Choroid plexus epithelial cell (primary cell): ENCODE measurements at regions not wholly inside any gene's neighbourhood (a gene's known extent, or its start where the extent isn't known, plus 50 kb on each side); places are given as distances from the start of the nearest gene placed in this dataset.

Source experiments
- DNase-seq: peaks from one replicate; pipeline ENCODE4 v3.0.0-alpha.2; 2010; ENCODE audit warnings: low read depth
- H3K4me3 ChIP-seq: 2 replicates; pipeline ENCODE4 v1.5.1; 2011; ENCODE audit warnings: low read depth, mild to moderate bottlenecking, control low read depth, low read length, moderate library complexity
- TF ChIP-seq, protein P1 (sequence below): conservative IDR thresholded peaks from 2 replicates; pipeline ENCODE4 v1.5.1; 2011; ENCODE audit warnings: low read depth, mild to moderate bottlenecking, control low read depth, inconsistent platforms, low read length, moderate library complexity

DNA sequence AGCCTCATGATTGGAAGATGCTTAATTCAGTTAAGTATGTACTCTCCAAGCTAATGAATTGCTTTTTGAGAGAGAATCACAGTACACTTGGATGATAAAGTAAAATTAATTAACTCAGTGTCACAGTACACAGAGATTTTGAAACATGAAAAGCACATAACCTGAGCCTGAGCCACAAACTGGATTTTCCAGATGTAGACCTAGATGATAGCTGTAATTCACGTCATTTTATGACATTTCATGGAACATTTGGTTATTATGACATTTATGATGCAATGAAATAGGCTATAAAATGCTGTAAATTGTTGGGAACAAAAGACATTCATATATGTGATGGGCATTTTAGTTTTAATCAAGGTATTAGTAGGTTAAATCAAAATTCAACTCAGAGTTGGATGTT lies 983.7 kb downstream of the STPG2 start:
- no peak overlapping the region for H3K4me3 ChIP-seq
- DNase-seq, result no peak
- TF ChIP-seq, protein P1, sequence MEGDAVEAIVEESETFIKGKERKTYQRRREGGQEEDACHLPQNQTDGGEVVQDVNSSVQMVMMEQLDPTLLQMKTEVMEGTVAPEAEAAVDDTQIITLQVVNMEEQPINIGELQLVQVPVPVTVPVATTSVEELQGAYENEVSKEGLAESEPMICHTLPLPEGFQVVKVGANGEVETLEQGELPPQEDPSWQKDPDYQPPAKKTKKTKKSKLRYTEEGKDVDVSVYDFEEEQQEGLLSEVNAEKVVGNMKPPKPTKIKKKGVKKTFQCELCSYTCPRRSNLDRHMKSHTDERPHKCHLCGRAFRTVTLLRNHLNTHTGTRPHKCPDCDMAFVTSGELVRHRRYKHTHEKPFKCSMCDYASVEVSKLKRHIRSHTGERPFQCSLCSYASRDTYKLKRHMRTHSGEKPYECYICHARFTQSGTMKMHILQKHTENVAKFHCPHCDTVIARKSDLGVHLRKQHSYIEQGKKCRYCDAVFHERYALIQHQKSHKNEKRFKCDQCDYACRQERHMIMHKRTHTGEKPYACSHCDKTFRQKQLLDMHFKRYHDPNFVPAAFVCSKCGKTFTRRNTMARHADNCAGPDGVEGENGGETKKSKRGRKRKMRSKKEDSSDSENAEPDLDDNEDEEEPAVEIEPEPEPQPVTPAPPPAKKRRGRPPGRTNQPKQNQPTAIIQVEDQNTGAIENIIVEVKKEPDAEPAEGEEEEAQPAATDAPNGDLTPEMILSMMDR, result no peak

DNA sequence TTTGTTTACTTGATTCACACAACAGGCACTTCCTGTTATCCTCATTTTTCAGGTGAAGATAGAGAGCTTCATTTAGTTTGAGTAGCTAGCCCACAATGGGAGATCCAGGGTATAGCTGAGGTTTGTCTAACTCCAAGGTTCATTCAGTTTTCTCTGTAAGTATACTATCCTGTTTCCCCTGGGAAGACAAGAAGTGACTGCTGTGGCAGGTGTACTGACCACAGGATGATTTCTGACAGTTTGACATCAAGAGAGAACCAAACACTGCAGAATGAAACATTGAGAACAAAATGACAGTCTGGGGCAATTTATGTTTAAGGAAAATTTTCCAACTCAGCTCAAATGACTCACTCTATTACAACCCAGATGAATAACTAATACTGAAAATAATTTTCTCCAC lies 958.0 kb downstream of the STPG2 start:
- H3K4me3 ChIP-seq, result no peak overlapping the region
- no peak for DNase-seq
- TF ChIP-seq, protein P1, result no peak

DNA sequence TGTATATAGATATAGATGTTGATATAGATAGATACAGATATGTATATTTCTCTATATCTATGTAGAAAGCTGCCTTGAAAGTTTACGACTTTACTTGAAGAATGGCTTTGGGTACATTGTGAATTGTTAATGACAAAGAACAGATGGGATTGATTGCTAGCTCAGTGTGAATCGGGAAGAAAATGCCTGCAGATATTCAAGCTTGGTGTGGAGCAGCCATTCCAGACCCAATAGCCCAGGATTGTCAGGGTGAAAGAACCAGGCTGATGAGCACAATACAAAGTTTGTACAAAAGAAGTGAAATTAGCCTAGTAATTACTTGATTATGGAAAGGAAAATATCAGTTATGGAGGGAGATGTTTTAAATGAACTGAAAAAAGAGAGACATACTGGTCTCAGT lies 946.2 kb downstream of the STPG2 start:
- no peak for DNase-seq
- TF ChIP-seq, protein P1, result no peak
- no peak overlapping the region for H3K4me3 ChIP-seq

DNA sequence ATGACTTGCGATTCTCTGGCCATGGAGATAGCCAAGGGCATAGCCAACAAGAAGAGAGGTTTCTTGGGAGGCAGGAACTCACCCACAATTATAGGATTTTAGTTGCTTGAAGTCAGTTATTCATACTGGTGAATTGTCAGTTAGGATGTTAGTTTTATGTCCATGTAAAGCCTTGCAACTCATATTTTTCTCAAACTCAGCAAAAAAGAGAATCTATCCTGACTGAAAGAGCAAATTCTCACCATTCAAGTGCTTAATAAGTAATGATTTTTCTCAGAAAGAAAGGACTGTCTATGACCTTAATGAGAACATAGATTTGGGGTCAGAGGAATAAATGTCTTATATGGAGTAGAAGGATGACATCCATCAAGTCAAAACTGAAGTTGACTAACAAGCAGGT lies 934.5 kb downstream of the STPG2 start:
- TF ChIP-seq, protein P1, result no peak
- no peak for DNase-seq
- H3K4me3 ChIP-seq, result no peak overlapping the region

DNA sequence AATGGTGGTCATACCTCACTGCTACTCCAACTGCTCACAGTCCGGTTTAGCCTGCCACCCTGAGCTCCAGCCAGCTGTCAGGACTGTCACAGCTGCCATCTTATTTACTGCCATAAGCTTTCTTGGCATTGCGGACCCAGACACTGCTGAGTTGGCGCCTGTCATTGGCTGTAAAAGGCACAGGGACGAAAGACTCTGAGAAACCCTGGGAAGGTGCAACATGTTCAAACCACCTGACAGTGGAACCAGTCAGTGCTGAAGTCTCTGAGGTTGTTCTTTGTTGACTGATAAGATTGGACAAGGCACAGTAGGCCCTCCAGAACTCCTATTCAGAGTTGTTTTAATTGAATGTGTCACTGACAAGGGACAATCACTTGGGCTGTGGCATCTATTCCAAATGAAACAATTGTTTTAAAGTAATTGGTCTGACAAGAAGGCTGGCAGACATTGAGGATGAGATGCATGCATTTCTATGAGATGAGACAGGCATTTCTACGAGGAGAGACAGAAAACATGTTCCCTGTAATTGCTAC lies 927.8 kb downstream of the STPG2 start:
- TF ChIP-seq, protein P1, result no peak
- H3K4me3 ChIP-seq, result no peak overlapping the region
- no peak for DNase-seq

DNA sequence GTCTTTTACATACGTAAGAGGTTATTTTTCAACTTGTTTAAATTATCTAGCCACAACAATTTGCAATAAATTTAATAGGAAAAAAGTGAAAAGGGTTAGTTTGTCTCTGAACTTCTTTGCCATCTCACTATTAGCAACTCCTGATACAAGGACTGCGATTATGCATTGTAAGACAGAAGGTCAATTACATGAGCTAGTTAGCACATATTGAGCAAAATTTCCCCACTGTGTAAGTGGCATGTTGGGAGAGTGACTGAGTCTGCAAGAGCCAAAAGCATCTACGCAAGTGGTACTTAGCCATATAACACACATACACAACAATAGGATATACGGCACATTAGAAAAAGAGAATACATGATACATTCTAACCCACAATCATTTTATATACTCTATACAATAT lies 927.2 kb downstream of the STPG2 start:
- DNase-seq, result no peak
- TF ChIP-seq, protein P1, result no peak

DNA sequence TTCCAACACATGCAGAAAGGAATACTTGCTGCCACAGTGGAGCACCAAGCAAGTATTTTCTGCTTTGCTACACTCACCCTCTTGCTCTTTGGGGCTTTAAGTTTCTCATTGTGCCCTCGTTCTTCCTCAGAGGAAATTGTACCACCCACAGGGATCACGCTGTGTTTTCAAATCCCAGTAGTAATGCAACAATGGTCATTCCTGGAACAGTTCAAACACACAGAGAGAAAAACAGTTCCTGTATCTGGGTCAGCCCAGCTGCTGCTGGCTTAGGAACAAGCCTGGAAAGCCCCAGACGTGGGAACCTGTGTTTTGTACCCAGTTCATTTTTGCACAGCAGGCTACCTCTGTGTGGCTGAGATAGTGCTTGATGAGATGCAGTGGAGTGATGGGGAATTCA lies 907.8 kb downstream of the STPG2 start:
- DNase-seq, result peak; percentile 20
- TF ChIP-seq, protein P1, result no peak
- no peak overlapping the region for H3K4me3 ChIP-seq

More for the DNA sequence above, 927.2 kb downstream of the STPG2 start:
- H3K4me3 ChIP-seq, result no peak overlapping the region
